GM12878 (cell line): ENCODE measurements at regions not wholly inside any gene's neighbourhood (a gene's known extent, or its start where the extent isn't known, plus 50 kb on each side); places are given as distances from the start of the nearest gene placed in this dataset.

ENCODE experiments used
- ATAC-seq: fragments of 200-7000 bp; cut with Tn5 transposase; 3 replicates; pipeline ENCODE4 v1.9.1; 2020; ENCODE audit warnings: mild to moderate bottlenecking, moderate library complexity
- BruUV-seq: library from RNA; stranded (reverse); fragments of 400-500 nt; replicated peaks from 2 replicates; lab custom pipeline; 2021; lab: Mats Ljungman, UMichigan
- CTCF ChIA-PET: fragments of 300-600 bp; sonication (Branson Sonifier 250); formaldehyde crosslinking; extraction: SDS; loops from one replicate; lab custom pipeline; 2021; ENCODE audit warnings: inconsistent platforms; lab: Yijun Ruan, JAX
- POLR2A ChIA-PET: fragments of 350-600 bp; formaldehyde crosslinking; extraction: SDS; loops from one replicate; lab custom pipeline; 2021; ENCODE audit warnings: inconsistent platforms; lab: Charles Lee
- RAD21 ChIA-PET: fragments of 300-600 bp; sonication (Branson Sonifier 250); formaldehyde crosslinking; loops from one replicate; lab custom pipeline; 2023; ENCODE audit warnings: antibody characterized with exemption; ENCODE audit not compliant: unreplicated experiment; lab: Charles Lee
- SMC1A ChIA-PET: fragments of 300-600 bp; sonication (Branson Sonifier 250); formaldehyde crosslinking; loops from one replicate; lab custom pipeline; 2023; ENCODE audit not compliant: unreplicated experiment, uncharacterized antibody; lab: Charles Lee
- DNase-seq: peaks from one replicate; pipeline ENCODE4 v3.0.0-alpha.2; 2011; ENCODE audit warnings: low read depth, low spot score
- FAIRE-seq: peaks from 3 replicates; lab custom pipeline; 2011; peaks lifted over from hg19 to GRCh38; lab: Jason Lieb, UNC
- H2AFZ ChIP-seq: 2 replicates; pipeline ENCODE4 v1.6.0; 2011; ENCODE audit warnings: low read depth, low read length, control low read depth; ENCODE audit not compliant: control insufficient read depth
- H3K27ac ChIP-seq: 2 replicates; pipeline ENCODE4 v1.5.1; 2011; ENCODE audit warnings: control low read depth; ENCODE audit not compliant: control insufficient read depth, insufficient read depth
- H3K27me3 ChIP-seq, 2 experiments: replicated peaks in 1 of 2; 2 replicates each; pipeline versions ENCODE4 v1.6.0 to v1.6.1; 2011; ENCODE audit warnings: low read length in 1 of 2; ENCODE audit not compliant: control insufficient read depth in 2 of 2, insufficient read depth in 2 of 2
- H3K36me3 ChIP-seq, 2 experiments: 2 replicates each; pipeline ENCODE4 v1.5.1; 2011; ENCODE audit warnings: low read length in 1 of 2; ENCODE audit not compliant: control insufficient read depth in 2 of 2, insufficient read depth in 2 of 2
- H3K4me1 ChIP-seq: 2 replicates; pipeline ENCODE4 v1.6.1; 2011; ENCODE audit warnings: mild to moderate bottlenecking, low read length, moderate library complexity, mixed read lengths; ENCODE audit not compliant: control insufficient read depth, insufficient read depth
- H3K4me2 ChIP-seq: 2 replicates; pipeline ENCODE4 v1.6.0; 2011; ENCODE audit warnings: control low read depth; ENCODE audit not compliant: control insufficient read depth, insufficient read depth
- H3K4me3 ChIP-seq: fragments of 200-600 bp; sonication (generic); 2 replicates; pipeline ENCODE4 v1.5.1; 2016
- H3K79me2 ChIP-seq: 2 replicates; pipeline ENCODE4 v1.6.0; 2011; ENCODE audit warnings: low read length; ENCODE audit not compliant: control insufficient read depth, insufficient read depth
- H3K9ac ChIP-seq: 2 replicates; pipeline ENCODE4 v1.8.0; 2011; ENCODE audit warnings: low read length, control low read depth, mixed read lengths; ENCODE audit not compliant: control insufficient read depth, insufficient read depth
- H3K9me3 ChIP-seq: replicated peaks from 3 replicates; pipeline ENCODE4 v1.5.1; 2011; ENCODE audit warnings: mild to moderate bottlenecking, low read length; ENCODE audit not compliant: control insufficient read depth, insufficient read depth
- H4K20me1 ChIP-seq: 2 replicates; pipeline ENCODE4 v1.6.0; 2011; ENCODE audit not compliant: control insufficient read depth, insufficient read depth
- CBFB ChIP-seq: IDR thresholded peaks from 2 replicates; pipeline ENCODE4 v1.6.1; 2016; ENCODE audit warnings: antibody characterized with exemption, low read depth
- FOS ChIP-seq: IDR thresholded peaks from 3 replicates; pipeline ENCODE4 v1.6.1; 2011; ENCODE audit warnings: borderline replicate concordance; ENCODE audit not compliant: insufficient read length; ENCODE audit errors: extremely low read depth
- PML ChIP-seq: IDR thresholded peaks from 2 replicates; pipeline ENCODE4 v1.6.1; 2012; ENCODE audit warnings: low read length, inconsistent platforms
- RAD21 ChIP-seq: IDR thresholded peaks from 2 replicates; pipeline ENCODE4 v1.6.1; 2011; ENCODE audit warnings: mild to moderate bottlenecking, low read depth, low read length, moderate library complexity; ENCODE audit not compliant: insufficient read depth
- SMAD1 ChIP-seq: fragments of 450-650 bp; IDR thresholded peaks from 2 replicates; pipeline ENCODE4 v1.6.1; 2018; ENCODE audit warnings: mild to moderate bottlenecking, low read depth; ENCODE audit not compliant: partially characterized antibody
- SMAD5 ChIP-seq: IDR thresholded peaks from 2 replicates; pipeline ENCODE4 v1.6.1; 2016; ENCODE audit warnings: antibody characterized with exemption, low read depth
- SREBF1 ChIP-seq: IDR thresholded peaks from 2 replicates; pipeline ENCODE4 v1.6.1; 2012; ENCODE audit warnings: mild to moderate bottlenecking, low read length
- STAT3 ChIP-seq: IDR thresholded peaks from 2 replicates; pipeline ENCODE4 v1.6.1; 2011; ENCODE audit warnings: low read depth, low read length, improper control_type of control experiment
- TCF7 ChIP-seq: IDR thresholded peaks from 2 replicates; pipeline ENCODE4 v1.6.1; 2014; ENCODE audit warnings: antibody characterized with exemption, borderline replicate concordance
- WGBS: methylation state at CpG from one replicate; pipeline ENCODE4 v1.1.6; 2016; ENCODE audit warnings: low lambda C conversion rate; ENCODE audit not compliant: insufficient replicate concordance, insufficient coverage; ENCODE audit errors: missing lambda C conversion rate; 5-methylcytosine and 5-hydroxymethylcytosine counted together
- in situ Hi-C: fragments of 300-500 bp; cut with MboI; formaldehyde crosslinking; loops from 9 replicates; pipeline ENCODE4 v1.14.3; 2018; ENCODE audit warnings: mixed read lengths
- intact Hi-C: fragments of 100-400 bp; cut with micrococcal nuclease; formaldehyde crosslinking; loops from one replicate; pipeline ENCODE4 v1.14.2; 2022; ENCODE audit not compliant: unreplicated experiment

GRCh38 chr4:11261066-11261850 is 167.4 kb downstream of the HS3ST1 start (continued):
- TF ChIP-seq CBFB: no peak
- TF ChIP-seq SMAD1: no peak
- TF ChIP-seq, all 136 proteins: peak for 0

DNA sequence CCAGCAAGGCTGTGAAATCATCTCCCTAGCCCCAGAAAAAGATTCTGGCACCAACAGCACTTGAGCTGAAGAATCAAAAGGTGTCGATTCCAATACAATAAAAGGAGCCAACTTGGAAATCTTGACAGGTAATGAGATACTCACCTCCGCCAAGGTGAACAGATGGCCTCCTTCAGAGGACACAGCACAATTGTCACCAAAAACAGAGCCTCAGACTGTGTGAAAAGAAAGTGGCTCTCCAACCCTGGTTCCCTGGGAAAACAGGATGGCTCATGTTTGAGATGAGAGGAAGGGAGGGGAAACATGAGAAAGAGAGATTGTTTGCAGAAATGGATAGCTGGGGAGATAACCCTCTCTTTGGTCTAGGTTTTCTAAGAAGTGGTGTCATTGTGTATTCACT is 168.9 kb downstream of the HS3ST1 start:
- TF ChIP-seq STAT3: no peak
- no peak for TF ChIP-seq FOS
- TF ChIP-seq PML: no peak
- no peak for TF ChIP-seq SMAD1
- TF ChIP-seq SMAD5: no peak
- intact Hi-C loops: no loop called here
- H2AFZ ChIP-seq: no peak overlapping the region
- H3K4me3 ChIP-seq: no peak overlapping the region
- H3K79me2 ChIP-seq: no peaks in the 10 kb centered on the region
- RAD21 ChIA-PET: no interaction called here
- no TSS peak for BruUV-seq
- CTCF ChIA-PET: no interaction called here
- H3K36me3 ChIP-seq: no peaks in the 10 kb centered on the region
- POLR2A ChIA-PET: no interaction called here
- no peak overlapping the region for H3K4me2 ChIP-seq
- no peak overlapping the region for H3K9ac ChIP-seq
- in situ Hi-C loops: no loop called here
- no peak for DNase-seq
- no peaks in the 10 kb centered on the region for H3K9me3 ChIP-seq
- H4K20me1 ChIP-seq: no peaks in the 10 kb centered on the region
- no peak for ATAC-seq
- no peak for FAIRE-seq
- WGBS: 51% methylated on average over 2 of the region's 2 CpGs
- H3K4me1 ChIP-seq: no peaks in the 10 kb centered on the region
- H3K27ac ChIP-seq: no peak overlapping the region
- SMC1A ChIA-PET: no interaction called here
- H3K27me3 ChIP-seq: no peaks in the 10 kb centered on the region

DNA sequence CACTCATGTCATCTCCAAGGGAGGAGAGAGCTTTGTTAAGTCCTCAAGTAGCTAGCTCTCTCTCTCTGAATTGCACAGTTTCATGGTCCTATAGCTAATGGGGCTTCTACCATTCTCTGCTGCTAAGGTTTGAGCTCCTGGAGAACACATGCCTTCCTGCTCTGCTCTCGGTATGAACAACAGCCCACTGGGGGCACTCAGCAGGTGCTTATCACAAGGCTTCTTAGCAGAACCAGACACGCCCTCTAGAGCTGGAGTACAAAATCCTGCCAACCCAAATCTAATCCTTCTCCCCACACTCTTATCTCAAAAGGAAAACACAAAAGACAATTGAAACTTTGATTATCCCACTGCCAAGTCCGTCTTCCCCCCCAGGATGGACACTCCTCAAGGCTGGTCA is 176.5 kb downstream of the HS3ST1 start:
- ChIA-PET POLR2A (no interaction called here), RAD21 (no interaction called here), CTCF (no interaction called here), SMC1A (no interaction called here)
- TF ChIP-seq SREBF1 (no peak), TCF7 (no peak), RAD21 (0 out of 2 replicates have a peak, but pooled peaks have one; percentile 11)
- Histone ChIP-seq H3K27ac (no peak overlapping the region), H2AFZ (no peak overlapping the region), H3K4me1 (no peaks in the 10 kb centered on the region), H3K9ac (no peak overlapping the region), H3K36me3 (no peaks in the 10 kb centered on the region), H3K79me2 (no peaks in the 10 kb centered on the region), H3K9me3 (no peaks in the 10 kb centered on the region), H3K4me2 (no peak overlapping the region), H4K20me1 (no peaks in the 10 kb centered on the region), H3K4me3 (no peak overlapping the region), H3K27me3 (no peaks in the 10 kb centered on the region)
- ATAC-seq (0 out of 3 replicates have a peak, but pooled peaks have one; percentile 24), DNase-seq (no peak), FAIRE-seq (no peak)
- no TSS peak for BruUV-seq
- 0% methylated on average over 3 of the region's 3 CpGs for WGBS
- in situ Hi-C loops (no loop called here), intact Hi-C loops (no loop called here)
